ENCODE measurements at regions not wholly inside any gene's neighbourhood (a gene's known extent, or its start where the extent isn't known, plus 50 kb on each side); places are given as distances from the start of the nearest gene placed in this dataset.

DNA sequence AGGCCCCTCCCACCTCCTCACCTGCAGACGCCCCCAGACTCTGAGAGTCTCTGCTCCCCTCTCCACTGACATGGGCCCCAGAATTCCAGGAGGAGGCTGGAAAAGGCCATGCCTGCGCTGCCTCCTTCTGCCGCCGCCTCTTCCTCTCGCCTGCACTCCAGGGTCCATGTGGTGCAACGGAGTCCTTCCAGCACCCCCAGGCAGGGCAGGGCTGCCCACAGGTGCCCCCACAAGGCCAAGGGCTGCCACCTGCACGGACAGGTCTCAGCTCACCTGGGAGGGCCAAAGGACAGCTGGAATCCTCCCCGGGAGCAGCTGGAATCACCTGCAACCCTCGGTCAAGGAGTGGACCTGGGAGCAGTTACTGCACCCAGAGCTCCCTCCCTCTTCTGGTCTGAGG lies 194.9 kb downstream of the RBFOX3 start:
- no peak for DNase-seq

DNA sequence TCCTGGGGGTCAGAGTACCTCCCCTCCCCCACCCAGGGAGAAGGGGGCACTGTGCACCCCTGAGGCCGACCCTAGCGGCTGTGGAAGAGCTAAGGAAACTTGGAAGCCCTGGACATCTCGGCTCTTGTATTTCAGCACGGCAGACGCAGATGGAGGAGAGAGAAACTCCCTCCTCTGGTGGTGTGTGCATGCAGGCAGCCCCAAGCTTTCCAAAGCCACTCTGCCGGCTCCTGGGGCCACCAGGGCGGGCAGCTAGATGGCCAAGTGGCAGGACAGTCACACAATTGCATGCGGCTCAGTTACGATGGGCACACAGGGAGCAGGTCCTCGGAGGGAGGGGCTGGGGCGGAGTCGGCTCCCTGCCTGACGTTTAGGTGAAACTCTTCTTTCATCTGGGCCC lies 195.5 kb downstream of the RBFOX3 start:
- no peak for DNase-seq

DNA sequence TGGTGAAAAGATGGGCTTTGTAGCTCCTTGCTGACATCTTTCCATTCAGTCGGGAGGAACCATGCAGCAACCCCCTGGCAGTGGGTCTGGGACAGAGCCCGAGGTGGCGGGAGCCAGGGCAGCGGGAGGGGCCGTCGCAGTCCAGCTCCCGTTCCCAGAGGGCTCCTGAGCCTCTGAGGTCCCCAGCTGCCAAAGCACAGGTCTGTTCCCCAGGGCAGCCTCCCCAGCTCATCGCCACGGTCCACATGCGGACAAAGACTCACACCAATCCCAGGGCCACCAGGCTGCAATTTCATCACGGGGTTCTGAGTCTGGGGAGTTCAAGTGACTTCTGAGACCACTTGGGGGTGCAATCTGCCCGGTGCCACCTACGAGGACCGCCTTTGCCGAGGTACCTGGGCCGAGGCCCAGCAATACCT lies 196.0 kb downstream of the RBFOX3 start:
- no peak for DNase-seq

DNA sequence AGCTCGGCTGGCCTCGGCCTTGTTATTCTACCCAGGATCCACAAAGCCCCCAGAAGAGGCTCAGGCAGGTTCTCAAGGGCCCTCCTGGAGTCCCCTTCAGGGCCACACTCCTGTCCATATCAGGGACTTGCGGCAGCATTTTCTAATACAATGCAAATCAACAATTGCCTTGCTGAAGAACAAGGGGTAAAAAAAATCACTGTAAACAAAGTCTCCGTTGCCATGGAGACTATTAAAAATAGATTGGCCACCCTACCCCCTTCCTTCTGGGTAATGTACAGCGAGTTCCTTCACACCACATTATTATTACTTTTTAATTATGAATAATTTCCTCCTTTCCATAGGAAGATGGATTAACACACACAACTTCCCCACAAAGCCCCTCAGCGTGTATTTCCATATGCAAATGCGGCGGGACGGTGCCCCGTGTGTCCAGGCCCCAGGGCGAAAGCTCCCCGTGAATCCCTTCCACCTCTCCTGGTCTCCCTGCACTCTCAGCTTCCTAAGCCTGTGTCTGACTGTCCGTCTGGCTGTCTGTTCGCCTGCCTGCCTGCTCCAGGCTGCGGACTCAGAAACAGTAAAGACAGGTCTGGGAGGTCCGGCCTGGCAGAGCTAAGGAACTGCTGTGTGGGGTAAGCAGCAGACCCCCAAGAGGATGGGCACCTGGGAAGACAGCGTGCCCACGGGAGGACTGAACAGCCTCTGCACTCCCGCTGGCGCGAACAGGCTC lies 196.6 kb downstream of the RBFOX3 start:
- DNase-seq: no peak

DNA sequence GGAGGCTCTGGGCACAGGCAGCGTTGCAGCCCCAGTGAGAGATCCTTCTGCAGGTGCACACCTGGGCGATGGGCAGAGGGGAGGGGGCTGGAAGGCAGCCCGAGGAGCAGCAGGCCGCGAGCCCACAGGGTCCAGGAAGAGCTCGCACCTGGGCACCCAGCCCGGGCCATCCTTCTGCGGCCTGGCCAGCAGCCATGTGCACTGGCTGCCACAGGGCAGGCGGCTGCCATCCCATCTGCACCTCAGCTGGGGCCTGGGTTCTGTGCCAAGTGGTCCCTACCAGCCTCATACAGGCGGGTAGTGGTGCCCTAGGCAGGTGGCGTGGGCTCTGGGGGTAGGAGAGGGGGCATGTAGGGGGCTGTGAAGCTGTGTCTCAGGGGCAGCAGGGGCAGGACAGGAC lies 197.2 kb downstream of the RBFOX3 start:
- no peak for DNase-seq

DNA sequence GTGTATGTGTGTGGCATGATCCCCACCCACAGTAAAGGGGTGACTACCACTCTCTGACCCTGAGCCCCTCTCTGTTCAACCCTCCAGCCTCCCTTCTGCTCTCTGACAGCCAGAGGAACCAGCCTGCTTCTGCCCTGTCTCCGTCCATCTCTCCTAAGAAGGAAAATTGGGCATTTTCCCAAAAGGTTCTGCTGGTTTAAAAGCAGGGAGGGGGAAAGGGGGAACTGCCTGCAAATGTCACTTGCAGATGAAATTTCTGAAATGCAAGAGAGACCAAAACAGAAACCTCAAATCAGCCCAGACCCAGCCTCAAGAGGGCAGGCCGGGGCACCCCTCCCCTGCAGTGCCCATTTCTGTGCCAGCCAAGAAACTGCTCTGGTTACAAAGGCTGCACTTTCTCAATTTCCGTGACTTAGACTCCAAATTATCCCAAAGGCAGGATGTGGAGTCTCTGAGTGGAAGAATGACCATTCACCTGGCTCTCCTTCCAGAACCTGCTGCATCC lies 197.9 kb downstream of the RBFOX3 start:
- DNase-seq: no peak

DNA sequence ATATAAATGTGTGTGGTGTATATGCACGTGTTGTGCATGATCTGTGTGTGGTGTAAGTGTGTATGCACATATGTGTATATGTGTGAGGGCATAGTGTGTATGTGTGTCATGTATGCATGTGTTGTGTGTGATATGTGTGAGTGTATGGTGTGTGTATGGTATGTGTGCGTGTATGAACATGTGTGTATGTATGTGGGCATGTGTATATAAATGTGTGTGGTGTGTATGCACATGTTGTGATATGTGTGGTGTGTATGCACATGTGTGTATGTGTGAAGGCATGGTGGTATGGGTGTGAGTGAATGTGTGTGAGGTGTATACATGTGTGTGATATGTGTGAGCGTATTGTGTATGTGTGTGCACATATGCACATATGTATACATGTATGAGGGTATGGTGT lies 198.7 kb downstream of the RBFOX3 start:
- no peak for DNase-seq

DNA sequence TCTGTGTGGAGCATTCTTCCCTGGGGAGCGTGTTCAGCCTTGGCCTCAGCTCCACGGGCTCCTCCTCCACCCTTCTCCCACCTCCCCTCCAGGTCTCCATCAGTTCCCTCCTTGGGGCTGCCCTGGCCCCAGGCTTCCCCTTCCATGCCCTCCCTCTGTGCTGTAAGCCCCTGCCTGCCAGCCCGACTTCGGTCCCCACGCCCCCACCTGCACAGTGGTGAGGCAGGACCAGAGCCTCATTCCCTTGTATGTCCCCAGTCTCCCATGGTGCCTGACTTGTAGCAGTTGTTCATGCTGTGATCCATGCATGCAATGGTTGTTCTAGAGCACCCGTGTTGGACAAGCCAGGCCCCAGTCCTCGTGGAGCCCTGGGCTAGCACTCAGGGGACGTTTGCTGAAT lies 199.4 kb downstream of the RBFOX3 start:
- no peak for DNase-seq

DNA sequence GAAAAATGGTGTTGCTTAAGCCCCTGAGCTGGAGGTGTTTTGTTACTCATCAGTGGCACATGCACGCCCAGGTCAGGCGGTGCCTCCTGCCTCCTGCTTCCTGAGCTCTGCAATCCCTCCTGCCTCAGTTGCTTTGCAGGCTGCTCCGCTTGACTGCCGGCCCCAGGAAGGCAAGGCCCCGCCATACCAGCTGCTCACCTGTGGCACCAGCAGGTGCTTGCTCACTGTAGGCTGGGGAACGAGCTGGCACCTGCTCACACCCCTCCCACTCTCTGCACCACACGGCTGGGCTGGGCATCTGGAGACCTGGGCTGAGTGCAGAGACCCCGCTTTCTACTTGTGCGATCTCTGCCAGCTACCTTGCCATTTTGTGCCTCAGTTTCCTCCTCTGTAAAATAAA lies 200.2 kb downstream of the RBFOX3 start:
- DNase-seq: no peak

DNA sequence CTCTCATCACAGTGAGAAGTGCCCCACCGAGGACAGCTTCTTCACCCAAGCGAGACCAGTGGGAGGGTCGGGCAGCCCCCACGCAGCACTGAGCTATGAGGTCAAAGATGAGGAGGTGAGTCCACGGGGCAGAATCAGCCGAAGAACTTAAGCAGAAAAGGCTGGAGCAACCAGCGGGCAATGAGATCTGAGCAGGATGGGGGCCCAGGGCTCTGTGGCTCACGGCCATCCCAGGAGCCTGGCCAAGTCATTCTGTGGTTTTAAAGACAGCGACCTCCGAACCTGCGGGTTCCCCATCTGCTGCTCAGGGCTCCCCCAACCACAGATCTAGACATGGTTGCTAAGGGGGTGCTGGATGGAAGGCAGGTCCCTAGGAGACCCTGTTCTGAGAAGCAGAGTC lies 202.6 kb downstream of the RBFOX3 start:
- DNase-seq: no peak

DNA sequence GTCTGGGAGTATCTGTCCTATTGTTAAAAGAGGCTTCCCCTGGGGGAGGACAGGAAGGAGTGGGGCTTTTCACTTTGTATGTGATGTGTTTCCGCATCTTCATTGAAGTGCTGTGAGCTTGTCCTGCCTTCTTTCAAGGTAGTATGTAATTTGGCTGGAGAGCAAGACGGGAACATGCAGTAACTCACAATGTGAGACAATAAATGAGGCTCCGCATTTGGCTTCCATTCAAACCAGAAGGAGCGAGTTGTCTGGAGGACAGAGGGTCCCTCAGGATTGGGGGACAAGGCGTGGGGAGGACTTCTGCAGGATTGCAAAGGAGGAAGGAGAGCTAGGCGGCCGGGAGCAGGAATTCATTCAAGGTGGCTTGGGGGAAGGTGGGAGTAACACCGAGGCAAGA lies 203.5 kb downstream of the RBFOX3 start:
- no peak for DNase-seq

DNA sequence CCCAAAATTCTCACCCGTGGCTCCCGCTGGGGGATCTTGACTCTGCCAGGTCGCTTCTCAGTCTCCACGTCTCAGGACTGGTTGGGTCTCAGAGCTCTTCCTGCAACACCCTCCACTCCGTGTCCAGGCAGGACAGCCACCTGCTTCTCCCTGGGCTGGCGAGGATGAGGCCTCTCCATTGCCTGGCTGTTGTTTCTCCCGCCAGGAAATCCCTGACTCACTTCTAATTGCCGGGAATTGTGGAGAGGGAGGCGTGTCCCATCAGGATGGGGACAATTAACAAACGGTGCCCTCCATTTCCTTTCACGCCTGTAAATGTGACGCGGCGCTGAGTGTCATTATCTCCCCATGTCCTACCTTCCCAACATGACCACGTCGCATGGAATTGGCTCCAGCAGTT lies 204.5 kb downstream of the RBFOX3 start:
- DNase-seq: no peak

DNA sequence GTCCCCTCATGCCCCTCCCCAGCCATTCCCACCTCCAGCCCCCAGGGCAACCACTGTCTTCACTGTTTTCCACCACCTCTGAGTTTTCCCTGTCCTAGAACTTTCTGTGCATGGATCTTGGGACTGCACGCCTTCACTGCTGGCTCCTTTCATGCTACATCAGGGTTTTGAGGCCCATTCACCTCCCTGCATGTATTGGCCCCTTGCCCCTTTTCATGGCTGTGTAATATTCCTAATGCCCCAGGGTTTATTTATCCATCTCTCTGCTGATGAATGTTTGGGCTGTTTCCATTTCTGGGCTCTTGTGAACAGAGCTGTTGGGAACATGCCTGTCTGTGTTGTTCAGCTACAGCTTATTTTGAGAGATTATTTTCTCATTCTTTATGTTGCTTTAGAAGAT lies 205.0 kb downstream of the RBFOX3 start:
- no peak for DNase-seq

DNA sequence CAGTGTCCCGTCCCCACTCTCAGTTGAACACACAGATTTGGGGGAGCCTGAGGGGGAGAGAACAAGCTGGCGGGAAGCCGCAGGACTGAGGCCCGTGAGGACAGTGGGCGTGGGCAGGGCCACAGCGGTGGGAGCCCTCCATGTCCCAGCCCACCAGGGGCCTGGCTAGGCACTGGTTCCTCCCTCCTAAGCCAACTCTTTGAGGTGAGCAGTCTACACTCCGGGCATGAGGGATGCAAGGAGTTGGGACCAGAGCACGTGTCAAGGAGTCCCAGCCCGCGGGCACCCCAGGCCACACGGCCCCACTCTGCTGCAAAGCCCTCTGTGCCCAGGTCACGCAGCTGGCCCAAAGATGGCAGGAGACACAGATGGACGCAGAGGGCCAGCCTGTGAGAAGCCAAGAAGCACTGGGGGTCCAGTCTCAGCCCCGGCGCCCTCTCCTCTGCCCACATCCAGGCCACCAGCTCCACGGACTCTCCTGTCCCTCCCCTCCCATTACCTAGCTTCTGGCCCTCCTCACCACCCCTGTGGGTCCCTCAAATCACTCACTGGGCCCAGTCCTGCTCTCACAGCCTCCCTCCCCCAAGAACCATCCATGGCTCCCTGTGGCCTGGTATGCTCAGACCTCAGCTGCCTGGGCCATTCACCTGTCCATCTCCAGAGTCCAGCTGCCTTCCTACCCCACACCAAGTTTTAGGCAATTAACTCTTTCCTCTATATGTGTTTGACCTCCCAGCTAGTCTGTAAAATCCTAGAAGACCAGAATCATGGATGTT lies 206.5 kb downstream of the RBFOX3 start:
- DNase-seq: no peak

DNA sequence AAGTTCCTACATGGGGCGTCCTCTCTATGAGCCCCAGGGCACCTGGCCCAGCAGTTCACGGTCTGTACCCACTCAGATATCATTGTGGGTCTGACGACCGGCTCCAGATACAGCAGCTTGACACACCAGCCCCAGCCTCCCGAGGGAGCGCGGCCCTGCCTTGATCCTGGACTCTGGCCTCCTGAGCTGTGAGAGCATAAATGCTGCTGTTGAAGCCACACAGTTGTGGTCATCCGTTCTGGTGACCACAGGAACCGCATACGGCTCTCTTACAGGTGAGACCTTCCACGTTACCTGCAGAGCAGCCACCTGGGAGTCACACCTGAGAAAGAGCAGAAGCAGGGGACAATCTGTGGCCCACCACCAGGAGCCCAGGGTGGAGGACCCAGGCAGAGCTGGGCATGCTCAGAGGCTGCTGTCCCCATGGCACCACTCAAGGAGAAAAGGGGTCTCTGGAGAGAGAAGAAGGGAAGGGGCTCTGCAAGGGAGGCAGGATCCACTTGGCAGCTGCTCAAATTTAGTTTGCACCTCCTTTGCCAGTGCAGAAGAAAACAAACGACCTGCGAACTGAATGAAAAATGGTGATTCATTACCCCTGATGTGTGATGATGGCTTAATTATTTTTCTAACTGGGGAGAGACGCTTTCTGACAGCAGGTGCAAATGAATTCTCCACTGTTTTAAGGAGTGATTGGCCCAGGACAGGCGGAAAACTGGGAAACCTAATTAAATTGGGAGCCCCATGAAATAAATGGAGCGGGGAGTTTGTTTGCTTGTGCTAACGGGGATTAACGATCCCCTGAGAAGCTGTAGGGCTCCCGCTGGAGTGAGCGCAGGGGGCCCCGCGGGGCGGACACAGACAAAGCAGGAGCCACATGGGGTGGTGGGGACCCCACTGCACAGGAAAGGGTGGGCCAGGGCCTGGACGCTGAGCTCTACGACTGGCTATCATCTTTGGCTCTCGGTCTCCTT lies 208.9 kb downstream of the RBFOX3 start:
- DNase-seq: no peak

DNA sequence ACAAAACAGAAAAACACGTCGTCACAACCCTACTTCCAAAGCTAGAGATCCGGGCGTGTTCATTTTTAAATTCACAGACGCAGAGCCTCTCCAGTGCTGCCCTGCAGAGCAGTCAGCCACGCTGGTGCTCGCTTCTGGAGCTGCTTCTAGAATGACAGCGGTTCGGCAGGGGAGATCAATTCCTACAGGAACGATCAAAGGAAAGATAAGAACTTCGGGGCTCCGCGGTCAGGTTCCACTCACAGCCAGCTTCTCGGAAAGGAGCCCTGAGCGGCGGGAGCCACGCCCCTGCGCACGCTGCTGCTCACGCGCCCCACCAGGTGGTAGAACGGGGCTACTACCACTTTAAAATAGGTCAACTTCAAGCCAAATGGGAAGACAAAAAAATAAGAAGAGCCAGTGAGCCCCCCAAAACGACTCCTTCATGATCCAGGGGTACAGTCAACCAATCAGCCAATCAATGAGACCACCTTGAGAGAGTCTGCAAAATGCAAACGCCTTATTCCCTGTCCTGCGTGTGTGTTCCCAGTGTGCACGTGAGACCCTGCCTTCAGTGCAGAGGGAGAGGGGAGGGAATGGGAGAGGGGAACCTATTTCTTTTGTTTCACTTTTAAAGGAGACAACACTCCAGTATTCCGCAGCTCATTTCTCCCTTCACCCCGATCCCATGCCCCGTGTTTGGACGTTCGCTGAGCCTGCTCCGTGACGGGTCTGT lies 209.7 kb downstream of the RBFOX3 start:
- peak; percentile 85 for DNase-seq

DNA sequence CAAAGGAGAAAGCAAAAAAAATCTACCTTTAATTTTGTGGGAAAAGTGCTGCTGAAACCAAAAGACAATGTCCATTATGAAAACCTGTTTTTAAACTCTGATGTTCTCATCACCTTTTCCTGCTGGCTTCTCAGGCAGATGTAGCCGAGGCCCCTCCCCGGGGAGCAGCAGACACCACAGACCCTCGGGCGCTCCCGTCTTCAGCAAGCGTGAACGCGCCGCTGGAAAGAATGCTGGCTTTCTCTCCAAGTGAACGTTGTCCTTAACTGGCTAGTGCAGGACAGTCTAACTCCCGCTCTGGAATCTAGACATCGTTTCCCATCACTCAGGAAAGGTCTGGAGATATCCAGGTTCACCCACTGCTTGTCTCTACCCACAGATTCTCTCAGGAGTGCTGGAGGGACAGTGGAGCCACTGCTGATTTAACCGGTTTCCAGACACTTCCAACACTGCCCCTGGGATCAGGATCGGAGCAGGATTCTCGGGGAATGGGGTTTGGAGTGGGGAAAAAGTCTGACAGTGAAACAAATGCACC lies 211.2 kb downstream of the RBFOX3 start:
- DNase-seq: no peak

DNA sequence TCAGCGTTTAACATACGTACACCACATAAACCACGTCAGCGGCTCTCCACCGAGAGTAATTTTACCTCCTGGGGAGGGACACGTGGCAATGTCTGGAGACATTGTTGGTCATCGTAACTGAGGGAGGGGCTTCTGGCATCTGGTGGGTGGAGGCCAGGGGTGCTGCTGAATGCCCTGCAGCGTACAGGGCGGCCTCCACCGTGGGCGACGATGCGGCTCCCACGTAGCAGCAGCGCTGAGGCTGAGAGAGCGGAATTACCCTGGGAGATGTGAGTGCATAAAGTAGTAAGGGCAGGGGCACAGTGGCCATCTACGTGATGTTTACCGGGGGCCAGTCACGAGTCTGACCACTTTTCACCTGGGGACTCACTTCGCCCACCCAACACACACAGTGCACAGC lies 212.4 kb downstream of the RBFOX3 start:
- DNase-seq: no peak

DNA sequence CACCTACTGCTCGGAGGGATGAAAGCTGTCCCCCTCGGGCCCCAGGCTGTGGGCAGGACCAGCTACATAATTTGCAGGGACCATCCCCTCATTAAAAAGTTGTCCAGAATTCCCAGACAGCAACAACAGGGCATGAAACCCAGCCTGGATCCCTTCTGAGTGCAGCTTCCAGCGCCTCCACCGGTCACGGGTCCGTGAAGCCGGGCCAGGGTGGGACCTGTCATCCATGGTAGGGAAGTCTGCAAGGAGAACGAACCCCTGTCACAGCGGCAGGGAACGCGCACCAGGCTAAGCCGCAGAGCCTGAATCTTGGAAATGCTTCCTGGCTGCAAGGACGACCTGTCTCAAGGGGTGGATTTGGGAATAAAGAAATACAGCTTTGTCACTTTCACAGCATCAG lies 214.2 kb downstream of the RBFOX3 start:
- DNase-seq: no peak

DNA sequence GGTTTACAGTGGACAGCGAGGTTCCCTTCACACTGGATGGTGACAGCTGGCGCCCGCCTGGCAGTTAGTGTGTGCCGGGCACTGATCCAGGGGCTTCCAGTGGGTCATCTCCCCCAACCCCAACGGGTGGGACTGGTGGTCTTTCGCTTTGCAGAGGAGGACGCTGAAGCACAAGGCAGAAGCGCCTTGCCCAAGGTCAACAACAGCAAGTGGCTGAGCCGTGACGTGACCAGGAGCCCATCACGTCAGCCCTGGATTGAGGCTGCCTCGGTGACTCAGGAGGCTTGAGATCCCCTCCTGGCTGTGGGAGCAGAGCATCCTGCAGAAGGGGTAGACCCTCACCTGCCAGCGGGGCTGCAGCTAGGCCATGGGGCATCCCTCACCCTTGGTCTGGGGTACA lies 215.3 kb downstream of the RBFOX3 start:
- DNase-seq: no peak

DNA sequence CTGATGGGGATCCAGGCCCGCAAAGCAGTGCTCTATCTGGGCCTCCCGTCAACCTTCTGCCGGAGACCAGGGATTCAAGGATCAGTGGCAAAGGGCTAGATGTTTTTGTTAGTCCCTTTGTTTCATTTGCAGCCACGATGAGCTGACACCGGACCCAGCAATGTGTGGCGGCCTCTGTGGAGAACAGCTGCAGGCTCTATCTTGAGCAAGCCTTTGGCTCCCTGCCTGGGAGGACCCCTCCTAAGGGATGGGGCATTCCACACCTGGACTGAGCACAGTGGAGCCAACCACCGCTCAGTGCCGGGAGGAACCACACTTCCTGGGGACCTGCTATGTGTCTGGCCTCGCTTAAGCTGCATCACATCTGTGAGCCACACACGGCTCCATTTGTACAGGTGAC lies 215.8 kb downstream of the RBFOX3 start:
- DNase-seq: no peak

DNA sequence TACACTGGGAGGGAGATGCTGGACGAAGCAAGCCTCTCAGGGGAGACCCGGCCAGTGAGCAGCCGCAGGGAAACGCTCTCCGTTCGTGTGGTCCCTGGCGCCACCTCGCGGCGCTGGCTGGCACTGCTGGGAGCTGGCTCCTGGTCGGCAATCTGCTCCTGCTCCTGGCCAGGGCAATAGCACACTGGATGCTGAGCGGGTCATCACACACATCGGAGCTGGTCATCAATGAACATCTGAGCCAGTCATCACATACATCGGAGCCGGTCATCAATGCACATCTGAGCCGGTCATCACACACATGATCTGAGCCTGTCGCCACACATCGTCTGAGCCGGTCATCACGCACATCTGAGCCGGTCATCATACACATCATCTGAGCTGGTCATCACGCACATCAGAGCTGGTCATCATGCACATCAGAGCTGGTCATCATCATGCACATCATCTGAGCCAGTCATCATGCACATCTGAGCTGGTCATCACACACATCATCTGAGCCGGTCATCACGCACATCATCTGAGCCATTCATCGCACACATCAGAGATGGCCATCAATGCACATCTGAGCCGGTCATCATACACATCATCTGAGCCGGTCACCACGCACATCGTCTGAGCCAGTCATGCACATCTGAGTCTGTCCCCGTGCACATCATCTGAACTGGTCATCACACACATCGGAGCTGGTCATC lies 217.3 kb downstream of the RBFOX3 start:
- DNase-seq: peak; percentile 75

All from activated T-cell treated with anti-CD3 and anti-CD28 coated beads, Interleukin-2, amount 50 U/mL, for 1 hour (primary cell).